Lower leg skin (tissue), 3 donors: ENCODE measurements at regions not wholly inside any gene's neighbourhood (a gene's known extent, or its start where the extent isn't known, plus 50 kb on each side); places are given as distances from the start of the nearest gene placed in this dataset.
"Not testable (repeated sequence)": the region's sequence is repeated elsewhere in the genome, so short reads cannot be mapped to it uniquely, and the experiment has no call there.

Experiments
- POLR2A ChIP-seq, 2 donors: fragments of 450-650 bp; IDR thresholded peaks; one replicate each; pipeline ENCODE4 v1.6.1; 2016 to 2017; ENCODE audit warnings: antibody characterized with exemption in 2 of 2, mild to moderate bottlenecking in 1 of 2, moderate library complexity in 1 of 2
- TF ChIP-seq, protein P1 (sequence below), 3 donors: fragments of 450-650 bp; IDR thresholded peaks; one replicate each; pipeline ENCODE4 v1.5.1; 2016; ENCODE audit warnings: antibody characterized with exemption in 3 of 3, mild to moderate bottlenecking in 3 of 3, moderate library complexity in 2 of 3

DNA sequence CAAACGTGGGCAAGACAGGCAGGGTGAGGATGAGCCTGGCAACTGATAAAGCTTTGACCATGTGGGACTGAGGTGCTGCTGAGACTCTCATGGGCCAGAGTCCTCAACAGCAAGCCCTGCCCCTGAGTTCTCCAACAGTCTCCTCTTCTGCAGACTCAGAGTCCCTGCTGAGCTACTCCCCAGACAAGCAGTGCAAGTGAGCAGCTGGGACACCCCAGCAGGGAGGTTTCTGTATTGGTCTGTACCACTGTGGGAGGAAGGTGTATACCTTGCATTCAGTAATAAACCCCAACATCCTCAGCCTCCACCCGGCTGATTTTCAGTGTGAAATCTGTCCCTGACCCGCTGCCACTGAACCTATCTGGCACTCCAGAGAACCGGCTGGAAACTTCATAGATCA is 542.5 kb downstream of the RPIA start:
- TF ChIP-seq, protein P1, sequence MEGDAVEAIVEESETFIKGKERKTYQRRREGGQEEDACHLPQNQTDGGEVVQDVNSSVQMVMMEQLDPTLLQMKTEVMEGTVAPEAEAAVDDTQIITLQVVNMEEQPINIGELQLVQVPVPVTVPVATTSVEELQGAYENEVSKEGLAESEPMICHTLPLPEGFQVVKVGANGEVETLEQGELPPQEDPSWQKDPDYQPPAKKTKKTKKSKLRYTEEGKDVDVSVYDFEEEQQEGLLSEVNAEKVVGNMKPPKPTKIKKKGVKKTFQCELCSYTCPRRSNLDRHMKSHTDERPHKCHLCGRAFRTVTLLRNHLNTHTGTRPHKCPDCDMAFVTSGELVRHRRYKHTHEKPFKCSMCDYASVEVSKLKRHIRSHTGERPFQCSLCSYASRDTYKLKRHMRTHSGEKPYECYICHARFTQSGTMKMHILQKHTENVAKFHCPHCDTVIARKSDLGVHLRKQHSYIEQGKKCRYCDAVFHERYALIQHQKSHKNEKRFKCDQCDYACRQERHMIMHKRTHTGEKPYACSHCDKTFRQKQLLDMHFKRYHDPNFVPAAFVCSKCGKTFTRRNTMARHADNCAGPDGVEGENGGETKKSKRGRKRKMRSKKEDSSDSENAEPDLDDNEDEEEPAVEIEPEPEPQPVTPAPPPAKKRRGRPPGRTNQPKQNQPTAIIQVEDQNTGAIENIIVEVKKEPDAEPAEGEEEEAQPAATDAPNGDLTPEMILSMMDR (IDR thresholded peaks at IDR 0.05): not testable (repeated sequence)
- not testable (repeated sequence) for TF ChIP-seq POLR2A (IDR thresholded peaks at IDR 0.05)
